NOMO-1 (cell line): ENCODE measurements at regions not wholly inside any gene's neighbourhood (a gene's known extent, or its start where the extent isn't known, plus 50 kb on each side); places are given as distances from the start of the nearest gene placed in this dataset.

ENCODE experiments used
- DNase-seq, 2 experiments: peaks; one replicate each; lab custom pipeline; 2025; ENCODE audit not compliant: unreplicated experiment in 2 of 2; lab: John Stamatoyannopoulos, UW

- DNase-seq, result no peak
Measured at GRCh38 chr2:235383272-235383843, 110.5 kb upstream of the AGAP1 start.

DNA sequence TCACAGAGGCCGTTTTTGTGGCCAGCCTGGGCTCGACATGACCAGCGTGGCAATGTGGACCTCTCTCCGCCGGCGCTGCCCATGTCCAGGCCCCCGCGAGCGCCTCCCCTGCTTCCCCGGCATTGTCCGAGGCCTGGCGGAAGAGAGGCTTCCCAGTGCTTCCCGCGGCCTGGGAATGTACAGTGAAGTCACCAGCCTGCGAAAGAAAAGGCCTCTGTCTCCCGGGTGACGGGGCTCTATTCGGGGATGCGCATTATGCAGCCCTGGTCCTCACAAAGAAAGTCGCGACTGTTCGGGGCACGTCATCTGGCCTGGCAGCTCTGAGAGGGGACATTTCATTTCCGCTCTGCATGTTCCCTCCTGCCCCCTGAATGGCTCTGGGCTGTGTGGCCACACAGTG lies 109.2 kb upstream of the AGAP1 start:
- no peak for DNase-seq

- DNase-seq, result no peak
Measured at GRCh38 chr2:235389626-235390025, 104.2 kb upstream of the AGAP1 start.

DNA sequence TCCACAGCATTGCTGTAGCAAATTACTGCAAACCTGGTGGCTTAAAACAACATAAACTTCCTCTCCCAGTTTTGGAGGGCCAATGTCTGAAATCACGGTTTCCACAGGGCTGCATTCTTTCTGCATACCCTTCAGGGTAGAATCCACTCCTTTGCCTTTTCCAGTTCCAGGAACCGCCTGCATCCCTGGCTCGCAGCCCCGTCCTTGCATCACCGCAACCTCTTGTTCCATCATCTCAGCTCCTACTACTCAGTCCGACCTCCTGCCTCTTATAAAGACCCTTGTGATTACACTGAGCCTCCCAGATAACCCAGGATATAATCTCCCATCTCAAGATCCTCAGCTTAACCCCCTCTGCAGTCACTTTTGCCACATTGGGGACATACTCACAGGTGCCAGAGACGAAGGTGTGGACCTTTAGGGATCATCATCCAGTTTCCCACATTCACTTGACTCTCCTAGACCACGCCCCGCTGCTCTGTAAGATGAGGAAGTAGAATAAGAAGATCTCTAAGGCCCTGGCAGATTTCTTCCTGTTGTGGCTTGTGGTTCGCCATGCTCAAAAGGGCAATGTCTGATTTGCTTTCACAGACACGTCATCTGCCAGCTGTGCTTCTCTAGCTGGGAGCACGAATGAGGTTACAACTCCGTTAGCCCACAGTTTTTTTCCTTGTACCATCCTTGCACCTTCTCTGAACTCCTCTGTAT lies 103.6 kb upstream of the AGAP1 start:
- DNase-seq, result peak; percentile 16 to 75

DNA sequence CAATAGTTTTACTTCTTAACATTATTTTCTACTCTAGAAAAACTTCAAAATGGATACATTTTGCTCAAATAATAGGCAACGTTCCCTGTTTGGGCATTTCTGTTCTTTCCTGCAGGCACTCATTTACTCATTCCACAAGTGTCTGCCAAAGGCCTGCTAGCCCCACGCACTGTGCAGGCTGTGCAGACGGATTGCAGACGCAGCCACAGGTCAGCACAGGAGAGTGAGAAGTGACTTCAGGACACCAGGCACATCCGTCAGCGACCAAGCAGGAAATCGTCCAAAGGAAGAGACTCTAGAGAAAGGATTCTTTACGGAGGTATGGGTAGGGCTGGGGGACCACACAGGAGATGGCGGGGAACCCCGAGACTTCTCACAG lies 103.0 kb upstream of the AGAP1 start:
- no peak for DNase-seq

- no peak for DNase-seq
Measured at GRCh38 chr2:235391921-235392615, 101.8 kb upstream of the AGAP1 start.

DNA sequence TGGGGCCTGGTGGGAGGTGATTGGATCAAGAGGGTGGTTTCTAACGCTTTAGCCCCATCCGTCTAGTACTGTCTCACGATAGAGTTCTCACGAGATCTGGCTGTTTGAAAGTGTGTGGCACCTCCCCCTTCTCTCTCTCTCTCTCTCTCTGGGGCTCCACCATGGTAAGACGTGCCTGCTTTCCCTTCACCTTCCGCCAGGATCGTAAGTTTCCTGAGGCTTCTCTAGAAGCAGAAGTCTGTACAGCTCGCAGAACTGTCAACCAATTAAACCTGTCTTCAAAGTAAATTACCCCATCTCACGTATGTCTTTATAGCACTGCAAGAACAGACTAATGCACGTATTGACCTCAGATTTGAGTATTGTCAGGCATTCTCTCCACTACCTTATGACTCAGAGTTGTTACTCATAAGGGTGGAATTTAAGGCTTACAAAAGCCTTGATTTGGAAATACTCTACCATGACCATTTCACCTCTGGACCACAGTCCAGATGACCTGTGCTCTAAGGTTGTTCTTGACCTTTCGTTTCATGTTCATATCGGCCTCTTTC lies 99.5 kb upstream of the AGAP1 start:
- DNase-seq, result no peak

GRCh38 chr2:235396071-235396846 lies 97.6 kb upstream of the AGAP1 start:
- no peak for DNase-seq

GRCh38 chr2:235398321-235398720 lies 95.5 kb upstream of the AGAP1 start:
- no peak for DNase-seq

DNA sequence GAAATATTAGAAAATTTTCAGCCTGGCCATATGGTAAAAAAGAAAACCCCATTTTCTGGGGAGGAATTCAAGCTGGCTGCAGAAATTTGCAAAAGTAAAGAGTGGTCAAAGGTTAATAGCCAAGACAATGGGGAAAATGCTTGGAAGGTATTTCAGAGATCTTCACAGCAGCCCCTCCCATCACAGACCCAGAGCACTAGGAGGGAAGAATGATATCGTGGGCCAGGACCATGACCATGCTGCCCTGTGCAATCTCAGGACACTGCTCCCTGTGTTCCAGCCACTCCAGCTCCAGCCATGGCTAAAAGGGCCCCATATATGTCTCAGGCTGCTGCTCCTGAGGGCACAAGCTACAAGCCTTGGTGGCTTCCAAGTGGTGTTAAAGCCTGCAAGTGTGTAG lies 93.9 kb upstream of the AGAP1 start:
- no peak for DNase-seq

GRCh38 chr2:235402422-235402821 lies 91.4 kb upstream of the AGAP1 start:
- no peak for DNase-seq

DNA sequence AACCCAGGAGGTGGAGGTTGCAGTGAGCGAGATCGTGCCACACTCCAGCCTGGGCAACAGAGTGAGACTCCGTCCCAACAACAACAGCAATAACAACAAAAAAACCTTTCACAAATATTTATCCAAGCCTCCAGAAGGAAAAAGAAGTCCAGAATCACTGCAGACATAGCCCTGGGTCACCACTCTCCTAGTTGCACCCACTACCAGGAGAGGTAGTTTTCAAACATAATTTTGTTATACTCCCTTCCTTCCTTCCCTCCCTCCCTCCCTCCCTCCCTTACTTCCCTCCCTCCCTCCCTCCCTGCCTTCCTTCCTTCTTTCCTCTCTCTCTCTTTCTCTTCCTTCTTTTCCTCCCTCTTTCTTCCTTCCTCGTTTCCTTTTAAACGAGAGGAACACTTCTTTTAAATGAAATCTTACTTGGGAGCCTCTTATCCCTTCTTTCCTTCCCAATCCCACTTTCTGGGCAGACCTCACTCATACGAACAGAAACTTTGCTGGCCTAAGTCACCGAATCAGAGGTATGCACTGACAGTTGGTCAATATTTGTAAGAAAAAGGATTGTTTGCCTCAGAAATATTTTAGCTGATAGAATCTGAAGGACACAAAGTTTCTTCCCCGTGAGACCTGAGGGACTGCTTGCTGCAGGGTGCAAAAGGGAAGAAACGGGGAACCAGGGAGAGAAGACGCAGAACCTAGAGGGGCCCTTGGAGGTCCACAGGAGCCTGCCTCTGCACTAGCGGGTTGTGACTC lies 88.1 kb upstream of the AGAP1 start:
- DNase-seq, result no peak

- no peak for DNase-seq
Measured at GRCh38 chr2:235406430-235406829, 87.4 kb upstream of the AGAP1 start.

DNA sequence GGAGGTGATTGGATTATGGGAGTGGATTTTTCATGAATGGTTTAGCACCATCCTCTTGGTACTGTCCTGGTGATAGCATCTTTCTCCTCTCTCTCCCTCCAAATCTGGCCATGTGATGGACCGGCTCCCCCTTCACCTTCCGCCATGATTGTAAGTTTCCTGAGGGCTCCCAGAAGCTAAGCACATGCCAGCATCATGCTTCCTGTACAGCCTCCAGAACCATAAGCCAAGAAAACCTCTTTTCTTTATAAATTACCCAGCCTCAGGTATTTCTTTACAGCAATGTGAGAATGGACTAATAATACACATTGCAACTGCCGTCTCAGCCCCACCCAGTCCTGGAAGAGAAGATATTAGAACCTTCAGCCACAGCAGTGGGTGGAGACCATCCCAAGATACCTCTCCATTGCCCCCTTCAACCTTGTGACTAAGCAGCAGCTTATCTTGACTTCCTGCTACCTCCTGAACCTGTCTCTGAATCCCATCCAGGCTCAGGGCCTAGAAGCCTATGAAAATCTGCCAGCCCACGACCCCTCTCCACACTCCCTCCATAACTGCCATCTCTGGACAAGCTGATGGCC lies 81.8 kb upstream of the AGAP1 start:
- DNase-seq, result no peak

- DNase-seq, result no peak
Measured at GRCh38 chr2:235413064-235413463, 80.8 kb upstream of the AGAP1 start.

- no peak for DNase-seq
Measured at GRCh38 chr2:235414422-235414821, 79.4 kb upstream of the AGAP1 start.

- no peak for DNase-seq
Measured at GRCh38 chr2:235416858-235417499, 76.9 kb upstream of the AGAP1 start.

GRCh38 chr2:235418918-235419317 lies 74.9 kb upstream of the AGAP1 start:
- no peak for DNase-seq

DNA sequence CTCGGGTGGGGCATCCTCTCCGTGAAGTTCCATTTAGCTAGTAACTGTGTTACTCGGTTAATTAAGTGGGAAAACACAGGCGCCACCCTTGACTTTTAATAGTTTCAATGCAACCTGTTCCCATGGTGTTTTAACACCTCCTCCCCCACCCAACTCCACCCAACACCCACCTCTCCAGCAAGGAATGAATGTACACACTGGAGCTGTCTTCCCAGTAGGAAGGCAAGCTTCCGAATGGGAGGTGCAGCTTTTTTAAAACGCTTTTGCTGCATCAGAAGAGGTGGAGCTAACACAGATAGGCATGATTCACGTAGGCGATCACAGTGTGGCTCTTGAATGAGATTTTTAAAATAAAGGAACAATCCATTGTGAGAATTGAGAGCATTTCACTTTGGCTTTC lies 73.8 kb upstream of the AGAP1 start:
- DNase-seq, result no peak

DNA sequence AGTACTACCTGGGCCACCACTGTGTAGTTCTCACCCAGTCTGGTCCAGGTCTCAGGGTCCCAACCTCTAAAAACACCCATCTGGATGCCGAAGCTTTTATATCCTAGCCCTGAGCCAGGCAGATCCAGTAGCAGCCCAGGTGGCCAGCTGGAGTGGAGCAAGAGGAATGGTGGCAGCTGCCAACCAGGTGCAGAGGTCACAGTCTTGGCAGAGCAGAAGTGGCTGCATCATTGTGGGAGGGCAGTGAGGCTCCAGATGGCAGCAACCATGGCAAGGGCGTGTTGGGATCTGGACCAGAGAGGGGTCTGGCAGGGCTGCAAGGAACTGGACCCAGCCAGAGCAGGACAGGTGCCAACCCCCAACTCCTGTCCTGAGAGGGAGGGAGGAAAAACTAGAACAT lies 72.2 kb upstream of the AGAP1 start:
- no peak for DNase-seq
